NCI-H2107 treated with DMSO at 0.1 percent for 48 hours (cell line): ENCODE measurements at regions not wholly inside any gene's neighbourhood (a gene's known extent, or its start where the extent isn't known, plus 50 kb on each side); places are given as distances from the start of the nearest gene placed in this dataset.
A peak's percentile ranks its signal among the peaks of the same experiment; 100 is the strongest.
"Not testable (repeated sequence)": the region's sequence is repeated elsewhere in the genome, so short reads cannot be mapped to it uniquely, and the experiment has no call there.

Source experiments
- DNase-seq: peaks from one replicate; lab custom pipeline; 2025; ENCODE audit not compliant: unreplicated experiment; lab: John Stamatoyannopoulos, UW

DNA sequence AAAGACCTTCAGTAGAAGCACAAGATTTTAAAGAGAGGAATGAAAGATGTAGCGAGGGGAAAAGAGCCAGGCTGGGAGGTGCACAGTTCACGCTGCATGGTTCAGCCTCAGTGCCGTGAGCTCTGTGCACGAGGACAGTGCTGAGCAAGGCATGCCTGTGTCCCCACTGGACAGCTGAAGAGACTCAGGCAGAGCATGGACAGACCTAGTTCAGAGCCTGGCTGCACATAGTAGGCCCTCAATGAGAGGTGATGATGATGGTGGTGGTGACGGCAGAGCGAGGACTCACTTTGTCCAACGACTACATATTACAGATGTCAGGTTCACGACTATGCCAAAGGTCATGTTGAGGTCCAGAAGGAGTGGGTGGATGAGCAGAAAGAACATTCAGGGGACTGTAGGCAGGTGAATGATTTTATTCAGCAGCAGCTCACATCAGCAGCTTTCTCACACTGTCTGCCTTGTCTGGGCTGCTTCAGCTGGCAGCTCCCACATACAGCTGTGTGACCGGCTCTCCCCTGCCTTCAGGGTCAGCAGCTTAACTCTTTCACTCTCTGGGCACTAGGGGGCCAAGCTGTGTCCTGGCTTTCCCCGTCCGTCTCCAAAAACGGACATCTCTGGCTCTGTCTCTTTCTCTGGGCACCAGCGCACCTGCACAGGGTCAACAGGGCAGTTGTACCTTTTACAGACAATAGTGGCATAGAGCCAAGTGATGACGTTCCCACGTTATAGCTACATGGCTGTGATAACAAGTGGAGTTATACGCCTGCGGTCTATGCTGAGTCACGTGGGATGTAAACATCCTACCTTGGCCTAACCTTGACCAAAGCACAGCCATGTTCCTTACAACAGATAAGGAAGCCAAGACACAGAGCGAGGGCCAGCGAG, 83.4 kb upstream of the KCNK12 start:
- DNase-seq, result no peak

DNA sequence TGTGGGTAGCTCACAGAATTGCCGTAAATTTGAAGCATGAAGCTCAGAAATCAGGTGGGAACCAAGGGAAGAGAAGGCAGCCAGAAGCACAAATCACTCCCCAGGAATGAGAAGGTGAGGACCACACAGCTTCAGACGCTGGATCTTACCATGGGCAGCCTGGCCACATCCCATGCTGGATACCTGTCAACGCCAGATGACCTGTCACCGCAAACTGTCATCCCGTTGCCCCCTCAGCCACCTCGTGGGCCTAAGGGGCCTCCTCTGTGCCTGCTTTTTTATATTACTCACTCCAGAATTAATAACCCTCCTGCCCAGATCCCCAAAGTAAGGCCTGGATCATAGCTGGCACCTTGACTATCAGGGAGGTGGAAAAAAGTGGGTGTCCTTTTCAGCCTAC, 82.3 kb upstream of the KCNK12 start:
- DNase-seq, result no peak

DNA sequence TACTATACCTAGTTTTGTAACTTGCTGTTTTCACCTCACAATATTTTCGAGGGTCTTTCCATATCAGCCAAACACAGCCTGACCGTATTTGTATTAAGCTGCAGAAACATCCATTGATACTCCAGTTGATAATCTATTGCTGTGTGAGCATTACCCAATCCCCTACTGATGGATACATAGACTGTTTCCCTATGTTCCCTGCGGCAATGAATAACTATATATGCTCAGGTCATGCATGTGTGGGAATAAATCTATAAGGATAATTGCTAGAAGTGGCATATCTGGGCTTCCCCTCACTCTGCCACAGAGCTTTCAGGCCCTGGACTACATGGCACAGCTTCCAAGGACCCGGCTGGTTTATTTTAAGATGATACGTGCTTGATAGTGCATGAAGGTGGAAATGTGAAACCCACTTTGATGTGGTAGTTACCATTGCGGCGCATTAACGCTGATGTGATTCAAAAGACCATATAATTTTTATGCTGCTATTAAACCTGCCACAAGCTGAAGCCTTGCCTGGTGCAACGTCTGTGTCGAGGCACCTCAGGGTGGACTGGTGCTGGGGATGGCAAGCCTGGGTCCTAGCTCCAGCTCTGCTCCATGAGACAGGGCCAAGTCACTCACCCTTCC, 81.4 kb upstream of the KCNK12 start:
- peak; percentile 73 for DNase-seq

GRCh38 chr2:47651296-47651695, 80.5 kb upstream of the KCNK12 start:
- DNase-seq, result peak; percentile 16

DNA sequence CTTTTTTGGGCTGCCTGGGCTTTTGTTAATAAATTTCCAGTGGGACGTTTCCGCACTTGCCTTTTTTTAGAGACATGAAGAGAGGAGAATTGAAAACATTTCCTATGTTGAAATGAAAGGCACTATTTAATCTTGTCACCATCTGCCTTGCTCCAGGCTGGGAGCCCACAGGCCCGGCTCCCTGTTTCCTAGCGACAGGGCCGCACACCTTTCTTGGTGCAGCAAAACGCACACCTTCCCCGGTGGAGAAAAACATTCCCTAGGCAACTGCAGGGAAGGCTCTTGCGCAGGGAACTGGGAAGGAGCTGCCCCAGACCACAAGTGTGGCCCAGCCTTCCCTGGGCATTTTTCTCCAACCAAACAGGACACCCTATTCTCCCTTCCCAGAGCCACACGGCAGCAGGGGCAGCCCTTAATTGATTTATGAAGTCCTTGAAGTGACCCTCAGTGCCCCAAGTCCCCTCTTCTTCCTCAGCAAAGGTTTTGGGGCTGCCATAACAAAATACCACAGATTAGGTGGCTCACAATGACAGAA, 79.3 kb upstream of the KCNK12 start:
- no peak for DNase-seq

DNA sequence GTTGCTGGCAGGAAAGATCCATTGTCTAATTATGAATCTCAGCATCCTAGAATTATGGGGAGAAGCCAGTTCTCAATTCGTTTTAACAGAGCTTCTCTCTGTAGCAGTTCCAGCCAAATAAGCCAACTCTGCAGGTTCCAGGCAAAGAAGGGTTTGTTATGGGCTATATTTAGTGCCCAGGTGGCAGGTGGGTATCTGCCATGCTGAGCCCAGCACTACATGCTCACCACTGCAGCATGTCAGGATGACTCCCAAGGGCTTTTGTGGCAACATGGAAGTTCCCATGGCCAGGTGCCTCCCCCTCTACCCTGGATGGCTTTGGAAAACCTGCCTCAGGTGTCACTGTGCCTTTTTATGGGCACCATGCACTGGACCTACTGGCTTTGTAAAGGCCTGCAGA, 74.5 kb upstream of the KCNK12 start:
- peak; percentile 31 for DNase-seq

DNA sequence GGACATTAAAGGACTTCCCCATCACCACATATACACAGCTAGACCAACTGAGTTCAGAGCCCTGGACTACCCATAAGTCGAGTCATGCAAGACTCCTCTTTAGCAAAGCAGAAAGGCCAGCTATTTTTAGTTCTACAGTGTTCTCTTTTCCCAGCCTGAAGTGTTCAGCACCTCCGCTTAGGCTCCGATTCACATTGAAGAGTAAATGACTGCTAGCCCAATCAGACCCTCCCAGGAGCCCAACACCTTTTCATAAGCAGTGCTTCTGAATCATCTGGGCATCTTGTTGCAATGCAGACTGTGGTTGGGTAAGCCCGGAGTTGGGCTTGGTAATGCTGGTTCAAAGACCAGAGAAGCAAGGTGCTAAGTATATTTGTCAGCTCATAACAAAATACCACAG, 73.6 kb upstream of the KCNK12 start:
- DNase-seq, result no peak

DNA sequence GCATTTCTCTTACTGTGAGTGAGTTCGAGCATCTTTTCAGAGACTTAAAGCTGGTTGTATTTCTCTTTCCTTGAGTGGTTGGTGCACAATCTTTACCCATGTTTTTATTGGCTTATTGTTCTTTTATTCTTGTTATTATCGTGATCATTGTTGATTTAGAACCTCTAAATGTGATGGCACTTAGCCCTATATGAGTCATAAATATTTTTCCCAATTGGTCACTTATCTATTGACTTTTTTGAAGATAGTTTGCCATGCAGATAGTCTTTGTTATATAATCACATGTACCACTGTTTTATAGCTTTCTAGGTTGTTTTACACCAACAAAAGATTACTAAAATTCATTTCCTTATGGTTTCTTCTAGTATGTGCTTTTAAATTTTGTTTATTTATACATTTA, 70.6 kb upstream of the KCNK12 start:
- DNase-seq, result no peak

DNA sequence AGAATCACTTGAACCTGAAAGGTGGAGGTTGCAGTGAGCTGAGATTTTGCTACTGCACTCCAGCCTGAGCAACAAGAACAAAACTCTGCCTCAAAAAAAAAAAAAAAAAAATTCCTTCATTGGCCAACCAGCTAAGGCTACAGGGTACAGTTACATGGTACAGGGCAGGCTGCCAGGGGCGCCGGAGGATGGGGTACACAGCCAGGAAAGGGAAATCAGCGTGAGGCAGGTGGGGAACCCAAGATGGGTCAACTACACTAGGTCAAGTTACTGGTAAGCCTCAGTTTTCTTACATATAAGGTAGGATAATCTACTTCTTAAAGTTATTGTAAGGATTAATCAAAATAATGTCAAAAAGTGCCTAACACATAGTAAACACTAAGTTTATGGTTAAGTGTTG, 69.6 kb upstream of the KCNK12 start:
- no peak for DNase-seq

DNA sequence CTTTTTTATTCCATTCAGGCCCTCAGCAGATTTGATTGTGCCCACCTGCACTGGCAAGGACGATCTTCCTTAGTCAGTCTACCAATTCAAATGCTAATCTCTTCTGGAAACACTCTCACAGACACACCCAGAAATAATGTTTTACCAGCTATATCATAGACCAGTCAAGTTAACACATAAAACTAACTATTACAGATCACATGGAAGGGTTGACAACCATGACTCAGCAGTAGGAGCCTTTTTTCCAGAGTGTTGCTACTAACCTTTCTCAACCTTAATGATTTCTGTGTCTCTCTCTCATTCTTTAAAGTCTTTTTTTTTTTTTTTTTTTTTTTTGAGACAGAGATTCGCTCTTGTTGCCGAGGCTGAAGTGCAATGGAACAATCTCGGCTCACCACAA, 68.7 kb upstream of the KCNK12 start:
- DNase-seq, result no peak

DNA sequence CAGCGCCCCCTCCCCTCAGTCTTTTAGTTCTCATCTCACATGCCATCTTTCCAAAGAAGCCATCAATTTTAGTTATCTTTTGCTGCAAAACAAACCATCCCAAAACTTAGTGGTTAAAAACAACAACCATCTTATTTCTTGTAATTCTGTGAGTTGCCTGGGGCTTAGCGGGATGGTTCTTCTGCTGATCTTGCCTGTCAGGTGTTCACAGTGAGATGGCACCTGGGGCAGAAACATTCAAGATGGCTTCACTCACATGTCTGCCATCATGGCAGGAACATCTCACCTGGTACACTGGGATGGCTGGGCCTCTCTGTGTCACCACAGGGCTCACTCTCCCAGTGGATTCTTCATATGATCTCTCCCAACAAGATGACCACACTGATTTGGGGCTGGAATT, 67.6 kb upstream of the KCNK12 start:
- no peak for DNase-seq

DNA sequence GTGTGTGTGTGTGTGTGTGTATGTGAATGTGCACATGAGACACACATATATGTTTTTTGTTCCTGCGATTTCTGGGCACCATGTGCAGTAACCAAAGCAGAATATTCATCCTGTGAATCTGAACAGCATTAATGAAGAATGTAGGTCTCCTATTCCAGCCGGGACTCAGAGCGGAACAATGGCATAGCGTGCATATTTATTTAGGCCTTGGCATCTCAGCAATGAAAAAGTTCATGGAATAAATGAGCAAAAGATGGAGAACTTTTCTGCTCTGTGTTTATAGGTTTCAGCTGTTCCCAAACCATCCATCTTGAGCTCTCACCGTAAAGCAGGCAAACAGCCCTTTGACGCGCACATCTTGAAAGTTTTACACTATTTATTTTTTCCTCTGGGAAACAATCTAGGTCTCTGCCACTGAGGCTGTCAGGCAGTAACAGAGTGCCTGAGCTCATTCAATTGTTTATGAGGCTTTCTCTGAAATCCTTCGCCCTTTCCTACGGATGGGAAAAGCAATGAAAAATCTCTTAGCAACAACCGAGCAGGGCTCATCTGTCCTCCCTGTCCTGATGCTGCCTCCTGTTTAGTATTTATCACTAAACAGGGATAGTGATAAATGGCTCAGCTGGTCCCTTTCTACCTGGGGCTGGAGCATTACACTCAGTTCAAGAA, 65.9 kb upstream of the KCNK12 start:
- no peak for DNase-seq

GRCh38 chr2:47636176-47636575, 65.4 kb upstream of the KCNK12 start:
- DNase-seq, result no peak

- DNase-seq, result no peak
Observed at GRCh38 chr2:47632754-47633153, 62.0 kb upstream of the KCNK12 start.

- no peak for DNase-seq
Observed at GRCh38 chr2:47631792-47632398, 61.1 kb upstream of the KCNK12 start.

- no peak for DNase-seq
Observed at GRCh38 chr2:47631306-47631705, 60.5 kb upstream of the KCNK12 start.

DNA sequence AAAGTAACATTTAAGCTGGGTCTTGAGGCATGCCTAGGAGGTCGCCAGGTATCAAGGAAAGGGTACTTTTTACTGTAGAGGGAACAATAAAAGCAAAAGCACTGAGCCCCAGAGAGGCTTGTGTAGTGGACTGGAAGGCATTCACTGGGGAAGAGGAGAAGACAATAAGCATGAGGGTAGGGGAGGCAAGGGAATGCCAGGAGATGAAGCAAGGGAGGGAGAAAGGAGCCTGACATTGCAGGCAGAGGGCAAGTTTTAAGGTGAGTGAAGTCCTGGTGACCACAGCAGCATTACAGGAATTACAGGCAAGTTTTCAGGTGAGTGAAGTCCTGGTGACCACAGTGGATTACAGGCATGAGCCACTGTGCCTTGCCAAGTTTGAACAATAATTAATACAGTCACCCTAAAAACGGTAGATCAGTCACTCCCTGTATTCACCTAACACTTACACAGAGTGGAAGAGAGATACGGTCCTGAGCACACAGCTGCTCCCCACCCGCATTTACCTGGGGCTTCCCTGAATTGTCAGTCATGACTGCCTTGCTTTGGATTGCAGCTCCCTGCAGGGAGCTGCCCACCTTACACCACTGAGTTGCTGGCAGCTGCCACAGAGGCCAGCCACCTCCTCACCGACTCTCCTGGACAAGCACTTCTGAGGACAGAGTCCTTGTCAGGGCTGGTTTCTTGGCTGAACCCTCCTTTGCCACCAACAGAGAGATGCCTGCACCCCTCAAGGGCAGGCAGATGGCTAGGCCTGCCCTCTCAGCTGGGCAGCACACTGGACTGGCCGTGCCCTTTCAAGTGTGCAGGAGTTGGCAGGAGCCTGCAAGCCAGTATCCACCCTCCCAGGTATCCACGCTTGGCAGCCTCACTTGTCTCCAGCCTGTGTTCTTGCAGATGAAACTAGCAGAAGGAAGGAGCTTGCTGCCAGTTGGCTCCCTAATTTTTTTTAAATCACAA, 59.0 kb upstream of the KCNK12 start:
- no peak for DNase-seq

DNA sequence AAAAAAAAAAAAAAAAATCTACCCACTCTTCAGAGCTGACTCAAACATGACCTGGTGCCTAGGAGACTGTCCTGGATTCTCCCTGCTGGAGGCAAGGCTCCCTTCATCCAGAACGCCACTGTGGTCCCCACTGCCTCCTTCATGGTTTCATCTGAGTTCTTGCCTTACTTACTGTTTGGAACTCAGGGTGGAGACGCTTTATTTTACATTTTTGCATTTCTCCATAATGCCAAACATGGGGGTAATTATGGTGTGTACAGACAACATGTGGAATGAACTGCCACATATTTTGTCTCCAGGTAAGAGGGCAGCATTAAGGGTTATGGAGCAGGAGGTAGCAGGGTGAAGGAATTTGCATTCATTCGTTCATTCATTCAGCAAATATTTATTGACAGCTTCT, 58.1 kb upstream of the KCNK12 start:
- DNase-seq, result no peak

DNA sequence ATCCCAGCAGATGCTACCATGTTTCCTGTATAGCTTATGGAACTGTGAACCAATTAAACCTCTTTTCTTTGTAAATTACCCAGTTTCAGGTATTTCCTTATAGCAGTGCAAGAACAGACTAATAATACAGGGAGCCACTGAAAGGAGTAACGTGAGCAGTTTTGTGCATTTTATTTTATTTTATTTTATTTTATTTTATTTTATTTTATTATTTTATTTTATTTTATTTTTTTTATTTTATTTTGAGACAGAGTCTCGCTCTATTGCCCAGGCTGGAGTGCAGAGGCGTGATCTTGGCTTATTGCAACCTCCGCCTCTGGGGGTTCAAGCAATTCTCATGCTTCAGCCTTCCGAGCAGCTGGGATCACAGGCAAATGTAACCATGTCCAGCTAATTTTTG, 55.9 kb upstream of the KCNK12 start:
- no peak for DNase-seq

DNA sequence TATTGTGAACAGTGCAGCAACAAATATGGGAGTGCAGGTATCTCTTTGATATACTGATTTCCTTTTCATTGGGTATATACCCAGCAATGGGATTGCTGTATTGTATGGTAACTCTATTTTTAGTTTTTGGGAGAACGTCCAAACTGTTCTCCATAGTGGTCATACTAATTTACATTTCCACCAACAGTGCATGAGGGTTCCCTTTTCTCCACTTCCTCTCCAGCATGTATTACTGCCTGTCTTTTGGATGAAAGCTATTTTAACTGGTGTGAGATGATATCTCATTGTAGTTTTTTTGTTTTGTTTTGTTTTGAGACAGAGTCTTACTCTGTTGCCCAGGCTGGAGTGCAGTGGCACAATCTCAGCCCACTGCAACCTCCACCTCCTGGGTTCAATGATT, 52.4 kb upstream of the KCNK12 start:
- DNase-seq, result not testable (repeated sequence)
